HCT116 (cell line): ENCODE measurements at regions not wholly inside any gene's neighbourhood (a gene's known extent, or its start where the extent isn't known, plus 50 kb on each side); places are given as distances from the start of the nearest gene placed in this dataset.

Source experiments
- ATAC-seq: fragments of 200-7000 bp; cut with Tn5 transposase; 2 replicates; pipeline ENCODE4 v1.9.1; 2020; ENCODE audit warnings: mild to moderate bottlenecking, moderate library complexity
- BruUV-seq: library from RNA; stranded (reverse); fragments of 400-500 nt; replicated peaks from 2 replicates; lab custom pipeline; 2021; lab: Mats Ljungman, UMichigan
- CTCF ChIA-PET: fragments of 300-600 bp; sonication (Branson Sonifier 250); formaldehyde crosslinking; loops from one replicate; lab custom pipeline; 2021; ENCODE audit warnings: antibody characterized with exemption; lab: Charles Lee
- POLR2A ChIA-PET: fragments of 300-600, 350-600 bp; sonication (Branson Sonifier 250); formaldehyde crosslinking; loops from one replicate; lab custom pipeline; 2021; ENCODE audit warnings: antibody characterized with exemption; lab: Charles Lee
- RAD21 ChIA-PET, 2 experiments: fragments of 300-600 bp; sonication (Branson Sonifier 250); formaldehyde crosslinking; loops; one replicate each; lab custom pipeline; 2023; ENCODE audit warnings: low total read pairs in 2 of 2; ENCODE audit not compliant: uncharacterized antibody in 2 of 2, unreplicated experiment in 2 of 2, low non-redundant PET in 1 of 2; lab: Charles Lee
- DNase-seq: peaks from one replicate; pipeline ENCODE4 v3.0.0-alpha.2; 2010; ENCODE audit warnings: low read depth, low spot score
- H2AFZ ChIP-seq: fragments of 200-600 bp; shearing (Covaris generic), sonication (generic); 2 replicates; pipeline ENCODE4 v1.6.1; 2017; ENCODE audit warnings: low read depth, mixed run types, mixed read lengths, antibody characterized with exemption, low read length; ENCODE audit not compliant: poor library complexity, severe bottlenecking
- H3K27ac ChIP-seq: 2 replicates; pipeline ENCODE4 v1.5.1; 2012; ENCODE audit warnings: low read depth, low read length
- H3K27me3 ChIP-seq: fragments of 200-600 bp; sonication (generic); 2 replicates; pipeline ENCODE4 v1.6.1; 2016; ENCODE audit warnings: mixed run types, low read length, mixed read lengths; ENCODE audit not compliant: insufficient read depth
- H3K36me3 ChIP-seq, 2 experiments: fragments of 200-500 bp in 1 of 2; fragments of 200-600 bp in 1 of 2; sonication (Bioruptor generic) in 1 of 2; sonication (generic) in 1 of 2; 2 replicates each; pipeline versions ENCODE4 v1.5.1 to v1.6.1; 2014 to 2016; ENCODE audit warnings: low read length in 2 of 2, inconsistent platforms in 1 of 2, mixed read lengths in 1 of 2, mixed run types in 1 of 2; ENCODE audit not compliant: insufficient read depth in 2 of 2, control insufficient read depth in 1 of 2
- H3K4me1 ChIP-seq, 2 experiments: fragments of 200-600 bp in 1 of 2; sonication (generic) in 1 of 2; 2 replicates each; pipeline versions ENCODE4 v1.5.1 to v1.6.1; 2012 to 2017; ENCODE audit warnings: low read length in 2 of 2, inconsistent platforms in 1 of 2, mild to moderate bottlenecking in 1 of 2, mixed read lengths in 1 of 2, mixed run types in 1 of 2, moderate library complexity in 1 of 2; ENCODE audit not compliant: insufficient read depth in 2 of 2, control insufficient read depth in 1 of 2
- H3K4me2 ChIP-seq: fragments of 200-600 bp; sonication (generic); 2 replicates; pipeline ENCODE4 v1.6.1; 2017; ENCODE audit warnings: mixed run types, low read length, mixed read lengths
- H3K4me3 ChIP-seq, 2 experiments: fragments of 200-600 bp in 1 of 2; sonication (generic) in 1 of 2; replicated peaks in 1 of 2; 2 replicates each; pipeline ENCODE4 v1.5.1; 2011 to 2016; ENCODE audit warnings: low read length in 2 of 2, control low read depth in 1 of 2, low read depth in 1 of 2, mild to moderate bottlenecking in 1 of 2, mixed read lengths in 1 of 2, mixed run types in 1 of 2
- H3K79me2 ChIP-seq: fragments of 200-600 bp; sonication (generic); 2 replicates; pipeline ENCODE4 v1.6.1; 2017; ENCODE audit warnings: mild to moderate bottlenecking, mixed run types, low read length, moderate library complexity, mixed read lengths; ENCODE audit not compliant: insufficient read depth
- H3K9ac ChIP-seq: fragments of 200-600 bp; sonication (generic); 2 replicates; pipeline ENCODE4 v1.6.1; 2016; ENCODE audit warnings: low read length, mixed read lengths
- H3K9me2 ChIP-seq: fragments of 200-600 bp; sonication (generic), shearing (Covaris generic); 2 replicates; pipeline ENCODE4 v1.6.1; 2017; ENCODE audit warnings: mixed run types, mild to moderate bottlenecking, moderate library complexity; ENCODE audit not compliant: insufficient read depth
- H3K9me3 ChIP-seq, 2 experiments: fragments of 200-500 bp in 1 of 2; fragments of 200-600 bp in 1 of 2; sonication (Bioruptor generic) in 1 of 2; sonication (generic) in 1 of 2; 2 replicates each; pipeline ENCODE4 v1.6.1; 2014 to 2017; ENCODE audit warnings: low read length in 2 of 2, mixed read lengths in 2 of 2, inconsistent platforms in 1 of 2, low read depth in 1 of 2, mild to moderate bottlenecking in 1 of 2, mixed run types in 1 of 2, moderate library complexity in 1 of 2; ENCODE audit not compliant: control insufficient read depth in 1 of 2, insufficient read depth in 1 of 2
- H4K20me1 ChIP-seq: fragments of 200-600 bp; sonication (generic), shearing (Covaris generic); 2 replicates; pipeline ENCODE4 v1.6.1; 2017; ENCODE audit warnings: mixed run types, mild to moderate bottlenecking, moderate library complexity; ENCODE audit not compliant: insufficient read depth
- CBX3 ChIP-seq: IDR thresholded peaks from 2 replicates; pipeline ENCODE4 v1.6.1; 2012; ENCODE audit warnings: low read depth
- CEBPB ChIP-seq: IDR thresholded peaks from 2 replicates; pipeline ENCODE4 v1.6.1; 2012; ENCODE audit warnings: low read depth
- ELF1 ChIP-seq: IDR thresholded peaks from 2 replicates; pipeline ENCODE4 v1.6.1; 2012; ENCODE audit warnings: low read depth, borderline replicate concordance
- EZH2phosphoT487 ChIP-seq: fragments of 200-600 bp; IDR thresholded peaks from 2 replicates; pipeline ENCODE4 v1.6.1; 2018; ENCODE audit warnings: antibody characterized with exemption, borderline replicate concordance
- FOSL1 ChIP-seq: IDR thresholded peaks from 2 replicates; pipeline ENCODE4 v1.6.1; 2012; ENCODE audit warnings: low read depth
- JUND ChIP-seq: IDR thresholded peaks from 2 replicates; pipeline ENCODE4 v1.6.1; 2012
- POLR2A ChIP-seq: IDR thresholded peaks from 2 replicates; pipeline ENCODE4 v1.7.0; 2011; ENCODE audit warnings: borderline replicate concordance; ENCODE audit not compliant: insufficient read depth, insufficient read length; ENCODE audit errors: extremely low read depth
- RAD21 ChIP-seq: IDR thresholded peaks from 2 replicates; pipeline ENCODE4 v1.6.1; 2012; ENCODE audit warnings: low read depth, mild to moderate bottlenecking
- SP1 ChIP-seq: IDR thresholded peaks from 2 replicates; pipeline ENCODE4 v1.6.1; 2012; ENCODE audit warnings: low read depth
- SRF ChIP-seq: IDR thresholded peaks from 2 replicates; pipeline ENCODE4 v1.6.1; 2012; ENCODE audit warnings: low read depth
- TCF7L2 ChIP-seq: IDR thresholded peaks from 2 replicates; pipeline ENCODE4 v1.7.0; 2011; ENCODE audit warnings: borderline replicate concordance, inconsistent platforms; ENCODE audit not compliant: insufficient read depth, insufficient read length; ENCODE audit errors: extremely low read depth
- YY1 ChIP-seq: IDR thresholded peaks from 2 replicates; pipeline ENCODE4 v1.6.1; 2011; ENCODE audit warnings: low read length, low read depth, moderate library complexity, mild to moderate bottlenecking; ENCODE audit not compliant: insufficient replicate concordance; ENCODE audit errors: extremely low read depth
- ZNF274 ChIP-seq: fragments of 200-500 bp; sonication (Bioruptor generic); IDR thresholded peaks from 2 replicates; pipeline ENCODE4 v1.6.1; 2014; ENCODE audit warnings: mild to moderate bottlenecking, low read depth, low read length, inconsistent platforms
- intact Hi-C: fragments of 100-400 bp; cut with micrococcal nuclease; formaldehyde crosslinking; loops from 2 replicates; pipeline ENCODE4 v1.10.0; 2022
- TF ChIP-seq, protein P1 (sequence below): IDR thresholded peaks from 2 replicates; pipeline ENCODE4 v1.6.1; 2012
- TF ChIP-seq, protein P2 (sequence below): IDR thresholded peaks from 2 replicates; pipeline ENCODE4 v1.6.1; 2012
- TF ChIP-seq, protein P3 (sequence below): IDR thresholded peaks from 2 replicates; pipeline ENCODE4 v1.6.1; 2011; ENCODE audit warnings: mild to moderate bottlenecking, low read length, moderate library complexity; ENCODE audit not compliant: insufficient replicate concordance; ENCODE audit errors: extremely low read depth

DNA sequence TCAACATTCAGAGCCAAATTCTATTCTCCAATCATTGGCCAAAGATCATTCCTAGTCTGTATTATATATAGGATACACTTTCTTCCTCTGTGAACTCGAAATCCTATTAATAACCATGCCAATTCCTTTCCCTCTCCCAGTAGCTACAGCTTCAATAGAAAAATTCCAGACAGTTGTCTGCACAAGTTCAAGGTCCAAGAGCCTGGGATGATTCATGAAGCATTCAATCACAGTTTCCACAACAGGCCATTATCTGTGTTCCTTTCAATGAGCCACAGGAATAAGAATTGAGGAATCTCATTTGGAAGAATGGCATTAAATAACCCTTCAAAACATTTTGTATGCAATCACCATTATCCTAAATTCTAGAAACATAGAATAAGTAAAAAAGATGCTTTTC is 437.4 kb downstream of the RMST start:
- H2AFZ ChIP-seq = no peak overlapping the region
- H3K9ac ChIP-seq = no peak overlapping the region
- RAD21 ChIA-PET = no interaction called here
- no peaks in the 10 kb centered on the region for H3K9me2 ChIP-seq
- H3K9me3 ChIP-seq = no peaks in the 10 kb centered on the region
- H3K4me1 ChIP-seq = no peaks in the 10 kb centered on the region
- H3K79me2 ChIP-seq = no peaks in the 10 kb centered on the region
- BruUV-seq = no TSS peak
- H3K36me3 ChIP-seq = no peaks in the 10 kb centered on the region
- POLR2A ChIA-PET = no interaction called here
- no peak overlapping the region for H3K4me3 ChIP-seq
- H3K27ac ChIP-seq = no peak overlapping the region
- TF ChIP-seq, protein P1, sequence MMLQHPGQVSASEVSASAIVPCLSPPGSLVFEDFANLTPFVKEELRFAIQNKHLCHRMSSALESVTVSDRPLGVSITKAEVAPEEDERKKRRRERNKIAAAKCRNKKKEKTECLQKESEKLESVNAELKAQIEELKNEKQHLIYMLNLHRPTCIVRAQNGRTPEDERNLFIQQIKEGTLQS = no peak
- TF ChIP-seq SP1 (no peak), ZNF274 (no peak), FOSL1 (no peak), TCF7L2 (no peak), POLR2A (no peak)
- TF ChIP-seq, protein P2, sequence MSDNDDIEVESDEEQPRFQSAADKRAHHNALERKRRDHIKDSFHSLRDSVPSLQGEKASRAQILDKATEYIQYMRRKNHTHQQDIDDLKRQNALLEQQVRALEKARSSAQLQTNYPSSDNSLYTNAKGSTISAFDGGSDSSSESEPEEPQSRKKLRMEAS = no peak
- TF ChIP-seq, protein P3, sequence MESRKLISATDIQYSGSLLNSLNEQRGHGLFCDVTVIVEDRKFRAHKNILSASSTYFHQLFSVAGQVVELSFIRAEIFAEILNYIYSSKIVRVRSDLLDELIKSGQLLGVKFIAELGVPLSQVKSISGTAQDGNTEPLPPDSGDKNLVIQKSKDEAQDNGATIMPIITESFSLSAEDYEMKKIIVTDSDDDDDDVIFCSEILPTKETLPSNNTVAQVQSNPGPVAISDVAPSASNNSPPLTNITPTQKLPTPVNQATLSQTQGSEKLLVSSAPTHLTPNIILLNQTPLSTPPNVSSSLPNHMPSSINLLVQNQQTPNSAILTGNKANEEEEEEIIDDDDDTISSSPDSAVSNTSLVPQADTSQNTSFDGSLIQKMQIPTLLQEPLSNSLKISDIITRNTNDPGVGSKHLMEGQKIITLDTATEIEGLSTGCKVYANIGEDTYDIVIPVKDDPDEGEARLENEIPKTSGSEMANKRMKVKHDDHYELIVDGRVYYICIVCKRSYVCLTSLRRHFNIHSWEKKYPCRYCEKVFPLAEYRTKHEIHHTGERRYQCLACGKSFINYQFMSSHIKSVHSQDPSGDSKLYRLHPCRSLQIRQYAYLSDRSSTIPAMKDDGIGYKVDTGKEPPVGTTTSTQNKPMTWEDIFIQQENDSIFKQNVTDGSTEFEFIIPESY = no peak
- DNase-seq = no peak
- H3K4me2 ChIP-seq = no peak overlapping the region
- intact Hi-C loops = no loop called here
- peaks cover 3% of the 10 kb centered on the region; the same call in 1 of the 2 replicates for H3K27me3 ChIP-seq
- H4K20me1 ChIP-seq = no peaks in the 10 kb centered on the region
- CTCF ChIA-PET = no interaction called here
- ATAC-seq = no peak

DNA sequence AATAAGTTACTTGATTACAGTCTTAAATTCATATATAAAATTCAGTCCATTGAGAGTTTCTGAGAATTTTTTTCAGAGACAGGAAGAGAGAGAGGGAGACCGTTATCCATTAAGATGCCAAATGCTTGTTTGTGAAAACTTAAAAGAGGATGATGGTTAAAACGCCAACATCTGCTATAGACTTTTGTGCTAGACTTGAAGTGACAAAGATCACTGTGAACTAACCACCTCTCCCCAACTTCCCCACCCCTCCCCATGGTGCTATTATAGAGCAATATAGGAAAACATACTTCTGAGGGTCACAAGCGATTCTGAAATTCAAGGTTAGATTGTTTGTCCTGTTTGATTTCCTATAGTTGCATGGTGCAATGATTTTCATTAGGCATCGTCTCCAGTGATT is 440.8 kb downstream of the RMST start:
- Histone ChIP-seq H3K9ac (no peak overlapping the region), H3K36me3 (no peaks in the 10 kb centered on the region), H3K4me2 (no peak overlapping the region), H3K9me2 (no peaks in the 10 kb centered on the region), H3K27me3 (peaks cover 7% of the 10 kb centered on the region; the same call in 1 of the 2 replicates), H3K4me3 (no peak overlapping the region), H4K20me1 (no peaks in the 10 kb centered on the region), H3K79me2 (no peaks in the 10 kb centered on the region), H2AFZ (no peak overlapping the region), H3K27ac (no peak overlapping the region), H3K9me3 (no peaks in the 10 kb centered on the region), H3K4me1 (no peaks in the 10 kb centered on the region)
- no peak for DNase-seq
- POLR2A ChIA-PET = no interaction called here
- CTCF ChIA-PET = no interaction called here
- no peak for ATAC-seq
- intact Hi-C loops = no loop called here
- RAD21 ChIA-PET = no interaction called here
- BruUV-seq = no TSS peak
- no peak for TF ChIP-seq POLR2A
- TF ChIP-seq JUND = no peak
- TF ChIP-seq YY1 = no peak
- TF ChIP-seq ELF1 = no peak
- TF ChIP-seq, protein P1 = no peak
- TF ChIP-seq, protein P3 = no peak
- TF ChIP-seq RAD21 = no peak
- TF ChIP-seq TCF7L2 = no peak
- TF ChIP-seq, protein P2 = no peak
- TF ChIP-seq CEBPB = no peak
- no peak for TF ChIP-seq SP1
- no peak for TF ChIP-seq CBX3
- TF ChIP-seq EZH2phosphoT487 = no peak
- TF ChIP-seq SRF = no peak
- TF ChIP-seq ZNF274 = no peak
